ENCODE measurements at regions not wholly inside any gene's neighbourhood (a gene's known extent, or its start where the extent isn't known, plus 50 kb on each side); places are given as distances from the start of the nearest gene placed in this dataset.

DNA sequence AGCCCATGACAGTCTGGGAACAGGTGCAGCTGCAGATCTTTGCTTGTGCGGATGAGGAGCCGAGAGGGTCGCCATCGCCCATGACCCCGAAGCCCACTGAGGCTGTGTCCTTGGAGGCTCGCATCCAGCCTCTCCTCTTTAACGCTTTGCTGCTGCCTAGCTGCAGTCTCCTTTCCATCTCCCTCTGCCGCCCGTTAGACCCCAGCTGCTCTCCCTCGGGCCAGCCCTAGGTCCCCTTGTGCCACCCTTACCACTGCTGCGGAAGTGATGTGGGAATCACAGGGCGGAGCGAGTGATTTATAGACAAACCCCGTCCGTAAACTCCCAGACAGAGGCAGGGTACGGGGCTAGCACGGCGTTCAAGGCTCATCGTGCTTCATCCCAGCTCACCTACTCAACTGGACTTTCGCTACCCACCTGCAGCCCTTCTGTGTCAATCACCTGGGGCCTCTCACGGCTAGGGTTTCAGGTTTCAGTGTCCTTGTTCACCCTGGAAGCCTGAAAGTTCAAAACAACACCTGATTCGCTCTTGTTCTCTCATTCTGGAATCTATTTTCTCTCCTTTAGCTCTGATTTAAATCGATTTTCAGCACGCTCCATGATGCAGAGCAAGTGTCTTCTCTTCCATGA, 76.1 kb downstream of the PAX1 start:
- no peak for TF ChIP-seq MTF1 (CRISPR knock-in tag; IDR thresholded peaks at IDR 0.05; ENCODE audit: borderline replicate concordance)
- TF ChIP-seq CTCF (IDR thresholded peaks at IDR 0.05 in 2 of 3, conservative IDR thresholded peaks at IDR 0.05 in 1 of 3; ENCODE audit: insufficient read depth in 2 of 3, low read depth in 1 of 3, low read length in 3 of 3) = no peak
- no peak for TF ChIP-seq RAD21 (CRISPR knock-in tag; conservative IDR thresholded peaks at IDR 0.05 in 1 of 2, IDR thresholded peaks at IDR 0.05 in 1 of 2)
- TF ChIP-seq SRSF1 (IDR thresholded peaks at IDR 0.05; ENCODE audit: low read depth, low read length) = no peak
- TF ChIP-seq, protein P1, sequence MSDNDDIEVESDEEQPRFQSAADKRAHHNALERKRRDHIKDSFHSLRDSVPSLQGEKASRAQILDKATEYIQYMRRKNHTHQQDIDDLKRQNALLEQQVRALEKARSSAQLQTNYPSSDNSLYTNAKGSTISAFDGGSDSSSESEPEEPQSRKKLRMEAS (CRISPR knock-in tag; IDR thresholded peaks at IDR 0.05) = no peak

All from K562 (cell line).